Transverse colon (tissue), 4 donors: ENCODE measurements at regions not wholly inside any gene's neighbourhood (a gene's known extent, or its start where the extent isn't known, plus 50 kb on each side); places are given as distances from the start of the nearest gene placed in this dataset.

Source experiments
- DNase-seq: peaks from one replicate; pipeline ENCODE4 v3.0.0-alpha.2; 2019
- H3K27ac ChIP-seq, 4 donors: fragments of 200-600 bp; sonication (generic); 2 replicates each; pipeline ENCODE4 v1.5.1; 2016 to 2018; ENCODE audit warnings: inconsistent platforms in 4 of 4
- H3K27me3 ChIP-seq: fragments of 200-600 bp; sonication (generic); 2 replicates; pipeline ENCODE4 v1.5.1; 2017; ENCODE audit warnings: inconsistent platforms
- H3K36me3 ChIP-seq, 4 donors: fragments of 200-600 bp; sonication (generic); 2 replicates each; pipeline ENCODE4 v1.5.1; 2017 to 2019; ENCODE audit warnings: inconsistent platforms in 4 of 4
- H3K4me1 ChIP-seq, 4 donors: fragments of 200-600 bp; sonication (generic); 2 replicates each; pipeline ENCODE4 v1.5.1; 2017 to 2020; ENCODE audit warnings: inconsistent platforms in 4 of 4
- H3K4me3 ChIP-seq, 4 donors: fragments of 200-600 bp; sonication (generic); 1 replicate in 1 of 4; 2 replicates in 3 of 4; pipeline versions ENCODE4 v1.5.1 to v1.6.1; 2017 to 2019; ENCODE audit warnings: inconsistent platforms in 4 of 4
- H3K9me3 ChIP-seq, 2 donors: fragments of 200-600 bp; sonication (generic); 2 replicates each; pipeline ENCODE4 v1.5.1; 2017 to 2019; ENCODE audit warnings: inconsistent platforms in 2 of 2
- EP300 ChIP-seq: sonication (generic); formaldehyde crosslinking; IDR thresholded peaks from one replicate; pipeline ENCODE4 v1.6.1; 2017; ENCODE audit warnings: antibody characterized with exemption, low read depth
- POLR2A ChIP-seq: fragments of 450-650 bp; IDR thresholded peaks from one replicate; pipeline ENCODE4 v1.6.1; 2016; ENCODE audit warnings: antibody characterized with exemption, mild to moderate bottlenecking, moderate library complexity
- POLR2AphosphoS5 ChIP-seq, 3 donors: sonication (generic); formaldehyde crosslinking; IDR thresholded peaks; one replicate each; pipeline ENCODE4 v1.6.1; 2016; ENCODE audit warnings: antibody characterized with exemption in 3 of 3
- whole genome bisulfite sequencing, 2 donors: methylation state at CpG; one replicate each; pipeline ENCODE4 v1.1.5; 2018; ENCODE audit warnings: low coverage in 1 of 2; 5-methylcytosine and 5-hydroxymethylcytosine counted together
- in situ Hi-C, 4 donors: fragments of 200-750 bp; cut with MboI; loops; one replicate each; pipeline versions ENCODE4 v1.15.0 to v1.15.1; 2017; ENCODE audit warnings: low sequenced_read_pairs in 3 of 4, low pct_ligation_motif_present in 1 of 4, low pct_unique_long_range_greater_than_20kb in 1 of 4
- intact Hi-C: fragments of 100-400 bp; cut with DNase I; formaldehyde crosslinking; loops from one replicate; pipeline ENCODE4 v1.15.1; 2023; ENCODE audit warnings: low total_unique reads
- TF ChIP-seq, protein P1 (sequence below), 5 experiments: fragments of 200-600 bp in 3 of 5; fragments of 450-650 bp in 2 of 5; sonication (generic) in 3 of 5; IDR thresholded peaks; 1 replicate in 2 of 5; 2 replicates in 3 of 5; pipeline ENCODE4 v1.5.1; 2016 to 2017; ENCODE audit warnings: antibody characterized with exemption in 5 of 5, inconsistent platforms in 3 of 5, mild to moderate bottlenecking in 2 of 5, moderate library complexity in 1 of 5

DNA sequence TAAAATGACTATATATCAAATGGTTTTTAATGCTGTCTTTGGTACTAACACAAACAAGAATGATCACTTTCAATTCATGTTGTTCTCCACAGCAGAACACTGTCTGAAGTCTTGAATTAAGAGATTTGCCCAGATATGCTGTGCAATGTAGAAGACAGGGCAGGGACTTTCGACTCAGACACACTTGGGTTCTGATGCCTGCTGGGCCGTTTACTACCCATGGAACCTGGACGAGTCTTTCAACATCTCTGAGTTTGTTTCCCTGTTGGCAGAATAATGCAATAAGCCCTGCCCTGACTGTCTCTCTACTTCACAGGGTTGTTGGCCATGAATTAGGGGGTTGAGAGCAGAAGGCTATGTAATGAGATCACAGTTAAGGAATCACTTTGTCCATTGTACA, 162.6 kb upstream of the TMPO start:
- TF ChIP-seq, protein P1, sequence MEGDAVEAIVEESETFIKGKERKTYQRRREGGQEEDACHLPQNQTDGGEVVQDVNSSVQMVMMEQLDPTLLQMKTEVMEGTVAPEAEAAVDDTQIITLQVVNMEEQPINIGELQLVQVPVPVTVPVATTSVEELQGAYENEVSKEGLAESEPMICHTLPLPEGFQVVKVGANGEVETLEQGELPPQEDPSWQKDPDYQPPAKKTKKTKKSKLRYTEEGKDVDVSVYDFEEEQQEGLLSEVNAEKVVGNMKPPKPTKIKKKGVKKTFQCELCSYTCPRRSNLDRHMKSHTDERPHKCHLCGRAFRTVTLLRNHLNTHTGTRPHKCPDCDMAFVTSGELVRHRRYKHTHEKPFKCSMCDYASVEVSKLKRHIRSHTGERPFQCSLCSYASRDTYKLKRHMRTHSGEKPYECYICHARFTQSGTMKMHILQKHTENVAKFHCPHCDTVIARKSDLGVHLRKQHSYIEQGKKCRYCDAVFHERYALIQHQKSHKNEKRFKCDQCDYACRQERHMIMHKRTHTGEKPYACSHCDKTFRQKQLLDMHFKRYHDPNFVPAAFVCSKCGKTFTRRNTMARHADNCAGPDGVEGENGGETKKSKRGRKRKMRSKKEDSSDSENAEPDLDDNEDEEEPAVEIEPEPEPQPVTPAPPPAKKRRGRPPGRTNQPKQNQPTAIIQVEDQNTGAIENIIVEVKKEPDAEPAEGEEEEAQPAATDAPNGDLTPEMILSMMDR (IDR thresholded peaks at IDR 0.05), result no peak
- no peak for TF ChIP-seq EP300
- no peak for TF ChIP-seq POLR2AphosphoS5 (IDR thresholded peaks at IDR 0.05)
- no peak for TF ChIP-seq POLR2A
- no peak for DNase-seq
- H3K4me1 ChIP-seq, result no peaks in the 10 kb centered on the region
- no peaks in the 10 kb centered on the region for H3K36me3 ChIP-seq
- in situ Hi-C loops (no loop called here), intact Hi-C loops (no loop called here)
- H3K4me3 ChIP-seq, result no peak overlapping the region
- no peaks in the 10 kb centered on the region for H3K9me3 ChIP-seq
- H3K27ac ChIP-seq, result no peak overlapping the region
- WGBS, 2 donors, result 58% methylated on average over 3 of the region's 3 CpGs; no CpG with 5 or more reads in 1 of the 2 donors
- H3K27me3 ChIP-seq, result no peaks in the 10 kb centered on the region

DNA sequence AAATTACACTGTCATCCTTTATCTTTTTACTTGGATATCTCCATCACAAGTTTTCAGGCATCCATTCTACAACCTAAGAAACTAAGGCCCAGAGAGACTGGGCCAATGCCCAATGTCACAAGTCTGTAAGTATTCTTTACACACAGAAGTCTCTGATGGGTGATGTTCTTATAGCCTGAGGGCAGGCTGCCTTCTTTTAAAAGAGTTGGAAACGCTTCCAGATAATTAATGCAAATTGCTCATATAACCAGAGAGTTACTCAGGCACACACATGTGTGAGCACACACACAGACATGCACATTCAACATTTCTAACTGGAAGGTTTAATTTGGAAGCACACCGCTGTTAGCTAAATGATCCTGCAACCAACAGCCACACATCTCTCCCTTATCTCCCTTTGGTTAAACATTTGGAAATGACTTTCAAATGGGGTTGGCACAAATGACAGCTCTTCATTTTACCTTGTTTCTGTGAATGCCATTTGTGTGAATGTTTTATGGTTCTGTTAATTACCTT, 160.8 kb upstream of the TMPO start:
- Histone ChIP-seq H3K9me3 (no peaks in the 10 kb centered on the region), H3K27ac (no peak overlapping the region), H3K4me3 (no peak overlapping the region), H3K4me1 (no peaks in the 10 kb centered on the region), H3K36me3 (no peaks in the 10 kb centered on the region), H3K27me3 (no peaks in the 10 kb centered on the region)
- TF ChIP-seq, protein P1 (IDR thresholded peaks at IDR 0.05), result no peak
- no peak for TF ChIP-seq EP300
- no peak for TF ChIP-seq POLR2AphosphoS5 (IDR thresholded peaks at IDR 0.05)
- TF ChIP-seq POLR2A, result no peak
- 54 to 60% methylated on average over 1 to 2 of the region's 2 CpGs for WGBS, 2 donors
- DNase-seq, result no peak
- intact Hi-C loops (no loop called here), in situ Hi-C loops (no loop called here)

DNA sequence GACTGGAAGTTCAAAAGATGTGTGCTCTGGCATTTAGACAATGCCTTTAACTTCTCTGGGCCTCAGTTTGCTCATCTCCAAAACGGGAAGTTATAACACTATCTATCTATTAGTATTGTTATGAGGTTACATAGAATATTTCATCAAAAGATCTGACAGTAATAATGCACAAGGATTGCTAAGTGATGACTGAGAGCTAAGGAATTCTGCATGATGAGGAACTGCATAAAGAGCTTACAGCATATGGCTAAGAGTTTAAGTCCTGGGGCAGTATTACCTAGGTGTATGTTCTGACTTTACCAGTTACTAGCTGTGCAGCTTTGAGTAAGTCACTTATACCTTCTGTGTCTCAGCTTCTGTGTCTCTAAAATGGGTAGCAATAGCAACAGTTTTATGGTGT, 160.1 kb upstream of the TMPO start:
- WGBS, 2 donors, result 33 to 66% methylated on average over 1 of the region's 1 CpG
- in situ Hi-C loops (no loop called here), intact Hi-C loops (no loop called here)
- Histone ChIP-seq H3K27ac (no peak overlapping the region), H3K9me3 (no peaks in the 10 kb centered on the region), H3K27me3 (no peaks in the 10 kb centered on the region), H3K4me1 (no peaks in the 10 kb centered on the region), H3K4me3 (no peak overlapping the region), H3K36me3 (no peaks in the 10 kb centered on the region)
- DNase-seq, result no peak
- TF ChIP-seq EP300, result no peak
- TF ChIP-seq POLR2AphosphoS5 (IDR thresholded peaks at IDR 0.05), result no peak
- no peak for TF ChIP-seq POLR2A
- TF ChIP-seq, protein P1 (IDR thresholded peaks at IDR 0.05), result no peak

DNA sequence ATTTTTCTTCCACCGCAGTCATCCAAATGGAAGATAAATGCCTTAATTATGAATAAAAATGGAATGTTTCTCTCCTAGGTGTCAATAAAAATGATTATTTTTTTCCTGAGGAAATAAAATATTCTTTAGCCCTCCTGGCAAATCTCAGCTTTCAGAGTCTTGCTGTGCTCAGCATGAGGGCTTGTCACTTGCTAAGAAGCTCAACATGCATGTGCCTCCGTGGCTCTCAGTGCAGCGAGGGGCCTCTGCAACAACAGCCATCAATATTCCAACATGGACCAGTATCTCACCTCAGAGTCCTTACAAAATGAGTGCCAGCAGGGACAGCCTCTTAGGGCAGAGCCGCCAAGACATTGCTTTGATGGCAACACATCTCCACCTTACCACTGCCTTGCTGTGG, 159.5 kb upstream of the TMPO start:
- no peak overlapping the region for H3K4me3 ChIP-seq
- 63 to 79% methylated on average over 2 to 4 of the region's 4 CpGs for WGBS, 2 donors
- in situ Hi-C loops (no loop called here), intact Hi-C loops (no loop called here)
- no peaks in the 10 kb centered on the region for H3K27me3 ChIP-seq
- no peak overlapping the region for H3K27ac ChIP-seq
- no peaks in the 10 kb centered on the region for H3K36me3 ChIP-seq
- no peak for DNase-seq
- TF ChIP-seq POLR2A (no peak), EP300 (no peak), POLR2AphosphoS5 (IDR thresholded peaks at IDR 0.05) (no peak)
- TF ChIP-seq, protein P1 (IDR thresholded peaks at IDR 0.05), result no peak
- H3K4me1 ChIP-seq, result no peaks in the 10 kb centered on the region
- H3K9me3 ChIP-seq, result no peaks in the 10 kb centered on the region
